Activated T-helper 1 cell treated with anti-CD3 and anti-CD28 coated beads, Interleukin-12 subunit alpha, Interleukin-12 subunit beta, Interleukin-2, Interleukin-4 antibody, amounts not matched to agents 30 ng/mL and 10 ng/mL and 1 ng/mL, durations not matched to agents 14 hours and 24 hours and 36 hours (primary cell): ENCODE measurements at regions not wholly inside any gene's neighbourhood (a gene's known extent, or its start where the extent isn't known, plus 50 kb on each side); places are given as distances from the start of the nearest gene placed in this dataset.
"Not testable (repeated sequence)": the region's sequence is repeated elsewhere in the genome, so short reads cannot be mapped to it uniquely, and the experiment has no call there.

Experiments
- DNase-seq: peaks from one replicate; pipeline ENCODE4 v3.0.0; 2021; ENCODE audit warnings: low spot score
- H3K27ac Mint-ChIP-seq: one replicate; pipeline ENCODE4 v1.8.0; 2021; ENCODE audit warnings: mild to moderate bottlenecking, mixed read lengths
- H3K27me3 Mint-ChIP-seq: one replicate; pipeline ENCODE4 v1.8.0; 2022; ENCODE audit warnings: mild to moderate bottlenecking, moderate library complexity, mixed read lengths; ENCODE audit not compliant: insufficient read depth
- H3K36me3 Mint-ChIP-seq: one replicate; pipeline ENCODE4 v1.8.0; 2021; ENCODE audit warnings: low read depth, mixed read lengths
- H3K4me1 Mint-ChIP-seq: one replicate; pipeline ENCODE4 v1.8.0; 2021; ENCODE audit warnings: low read depth, mixed read lengths
- H3K4me3 Mint-ChIP-seq: one replicate; pipeline ENCODE4 v1.8.0; 2021; ENCODE audit warnings: mild to moderate bottlenecking, moderate library complexity, mixed read lengths
- H3K9me3 Mint-ChIP-seq: one replicate; pipeline ENCODE4 v1.8.0; 2021; ENCODE audit warnings: mixed read lengths
- intact Hi-C: fragments of 100-400 bp; cut with micrococcal nuclease; formaldehyde crosslinking; loops from one replicate; pipeline ENCODE4 v1.15.1; 2024

- H3K36me3 Mint-ChIP-seq, result no peaks in the 10 kb centered on the region
- peaks cover 80% of the 10 kb centered on the region for H3K9me3 Mint-ChIP-seq
- no peak overlapping the region for H3K27ac Mint-ChIP-seq
Observed at GRCh38 chr19:27846944-27847343, 1366.0 kb downstream of the UQCRFS1 start.

GRCh38 chr19:27844261-27844660, 1368.7 kb downstream of the UQCRFS1 start:
- H3K27ac Mint-ChIP-seq, result no peak overlapping the region
- no peaks in the 10 kb centered on the region for H3K36me3 Mint-ChIP-seq
- H3K4me3 Mint-ChIP-seq, result no peak overlapping the region
- peaks cover 75% of the 10 kb centered on the region for H3K9me3 Mint-ChIP-seq
- DNase-seq, result no peak
- H3K4me1 Mint-ChIP-seq, result no peaks in the 10 kb centered on the region
- intact Hi-C loops, result no loop called here
- H3K27me3 Mint-ChIP-seq, result no peaks in the 10 kb centered on the region

More at GRCh38 chr19:27846944-27847343, 1366.0 kb downstream of the UQCRFS1 start:
- intact Hi-C loops, result no loop called here
- Mint-ChIP-seq H3K4me1 (no peaks in the 10 kb centered on the region), H3K4me3 (no peak overlapping the region), H3K27me3 (no peaks in the 10 kb centered on the region)
- DNase-seq, result no peak

GRCh38 chr19:27843861-27844260, 1369.1 kb downstream of the UQCRFS1 start:
- H3K4me3 Mint-ChIP-seq, result no peak overlapping the region
- no peak for DNase-seq
- intact Hi-C loops, result no loop called here
- H3K9me3 Mint-ChIP-seq, result peaks cover 71% of the 10 kb centered on the region
- no peak overlapping the region for H3K27ac Mint-ChIP-seq
- no peaks in the 10 kb centered on the region for H3K4me1 Mint-ChIP-seq
- H3K36me3 Mint-ChIP-seq, result no peaks in the 10 kb centered on the region
- no peaks in the 10 kb centered on the region for H3K27me3 Mint-ChIP-seq

GRCh38 chr19:27833031-27833430, 1379.9 kb downstream of the UQCRFS1 start:
- no peak overlapping the region for H3K27ac Mint-ChIP-seq
- H3K4me3 Mint-ChIP-seq, result no peak overlapping the region
- H3K36me3 Mint-ChIP-seq, result no peaks in the 10 kb centered on the region
- no peaks in the 10 kb centered on the region for H3K27me3 Mint-ChIP-seq
- peaks cover 35% of the 10 kb centered on the region for H3K9me3 Mint-ChIP-seq
- DNase-seq, result no peak
- no peaks in the 10 kb centered on the region for H3K4me1 Mint-ChIP-seq
- intact Hi-C loops, result no loop called here

GRCh38 chr19:27828829-27829228, 1384.1 kb downstream of the UQCRFS1 start:
- H3K27me3 Mint-ChIP-seq, result no peaks in the 10 kb centered on the region
- peaks cover 21% of the 10 kb centered on the region for H3K9me3 Mint-ChIP-seq
- no peak overlapping the region for H3K4me3 Mint-ChIP-seq
- H3K36me3 Mint-ChIP-seq, result no peaks in the 10 kb centered on the region
- no peak overlapping the region for H3K27ac Mint-ChIP-seq
- DNase-seq, result no peak
- no peaks in the 10 kb centered on the region for H3K4me1 Mint-ChIP-seq
- intact Hi-C loops, result no loop called here

- peaks cover 26% of the 10 kb centered on the region for H3K9me3 Mint-ChIP-seq
- intact Hi-C loops, result no loop called here
- H3K4me3 Mint-ChIP-seq, result no peak overlapping the region
- H3K36me3 Mint-ChIP-seq, result no peaks in the 10 kb centered on the region
- no peak overlapping the region for H3K27ac Mint-ChIP-seq
- no peaks in the 10 kb centered on the region for H3K4me1 Mint-ChIP-seq
- H3K27me3 Mint-ChIP-seq, result no peaks in the 10 kb centered on the region
- DNase-seq, result no peak
Observed at GRCh38 chr19:27824108-27824507, 1388.8 kb downstream of the UQCRFS1 start.

- intact Hi-C loops, result no loop called here
- no peak overlapping the region for H3K27ac Mint-ChIP-seq
- peaks cover 35% of the 10 kb centered on the region for H3K9me3 Mint-ChIP-seq
- no peaks in the 10 kb centered on the region for H3K4me1 Mint-ChIP-seq
- H3K4me3 Mint-ChIP-seq, result no peak overlapping the region
- H3K36me3 Mint-ChIP-seq, result no peaks in the 10 kb centered on the region
- no peaks in the 10 kb centered on the region for H3K27me3 Mint-ChIP-seq
- DNase-seq, result no peak
Observed at GRCh38 chr19:27822336-27822735, 1390.6 kb downstream of the UQCRFS1 start.

GRCh38 chr19:27821418-27822018, 1391.4 kb downstream of the UQCRFS1 start:
- intact Hi-C loops, result no loop called here
- peaks cover 39% of the 10 kb centered on the region for H3K9me3 Mint-ChIP-seq
- no peaks in the 10 kb centered on the region for H3K4me1 Mint-ChIP-seq
- no peaks in the 10 kb centered on the region for H3K27me3 Mint-ChIP-seq
- H3K27ac Mint-ChIP-seq, result no peak overlapping the region
- H3K4me3 Mint-ChIP-seq, result no peak overlapping the region
- no peaks in the 10 kb centered on the region for H3K36me3 Mint-ChIP-seq
- DNase-seq, result no peak

GRCh38 chr19:27815985-27816384, 1397.0 kb downstream of the UQCRFS1 start:
- Mint-ChIP-seq H3K27me3 (no peaks in the 10 kb centered on the region), H3K36me3 (no peaks in the 10 kb centered on the region), H3K9me3 (peaks cover 23% of the 10 kb centered on the region), H3K27ac (no peak overlapping the region), H3K4me3 (no peak overlapping the region), H3K4me1 (no peaks in the 10 kb centered on the region)
- intact Hi-C loops, result no loop called here
- no peak for DNase-seq

GRCh38 chr19:27814834-27815233, 1398.1 kb downstream of the UQCRFS1 start:
- H3K27me3 Mint-ChIP-seq, H3K4me1 Mint-ChIP-seq, DNase-seq, intact Hi-C loops, H3K4me3 Mint-ChIP-seq, H3K27ac Mint-ChIP-seq, H3K36me3 Mint-ChIP-seq: not testable (repeated sequence)
- H3K9me3 Mint-ChIP-seq, result peaks cover 18% of the 10 kb centered on the region

GRCh38 chr19:27814274-27814673, 1398.7 kb downstream of the UQCRFS1 start:
- H3K27ac Mint-ChIP-seq, H3K4me1 Mint-ChIP-seq, H3K36me3 Mint-ChIP-seq, H3K27me3 Mint-ChIP-seq, intact Hi-C loops, H3K4me3 Mint-ChIP-seq, DNase-seq: not testable (repeated sequence)
- peaks cover 18% of the 10 kb centered on the region for H3K9me3 Mint-ChIP-seq

GRCh38 chr19:27806471-27807070, 1406.4 kb downstream of the UQCRFS1 start:
- DNase-seq, result no peak
- Mint-ChIP-seq H3K4me3 (no peak overlapping the region), H3K27me3 (no peaks in the 10 kb centered on the region)

GRCh38 chr19:27805848-27806247, 1407.1 kb downstream of the UQCRFS1 start:
- H3K4me3 Mint-ChIP-seq, result no peak overlapping the region
- H3K27me3 Mint-ChIP-seq, result no peaks in the 10 kb centered on the region
- H3K9me3 Mint-ChIP-seq, result no peaks in the 10 kb centered on the region
- no peak for DNase-seq
- intact Hi-C loops, result no loop called here
- H3K27ac Mint-ChIP-seq, result no peak overlapping the region
- H3K36me3 Mint-ChIP-seq, result peaks cover 13% of the 10 kb centered on the region
- H3K4me1 Mint-ChIP-seq, result no peaks in the 10 kb centered on the region

More at GRCh38 chr19:27806471-27807070, 1406.4 kb downstream of the UQCRFS1 start:
- intact Hi-C loops, result no loop called here
- Mint-ChIP-seq H3K4me1 (no peaks in the 10 kb centered on the region), H3K9me3 (no peaks in the 10 kb centered on the region), H3K36me3 (peaks cover 13% of the 10 kb centered on the region), H3K27ac (no peak overlapping the region)

GRCh38 chr19:27802293-27802692, 1410.7 kb downstream of the UQCRFS1 start:
- intact Hi-C loops, H3K27me3 Mint-ChIP-seq, H3K9me3 Mint-ChIP-seq, DNase-seq, H3K4me1 Mint-ChIP-seq, H3K27ac Mint-ChIP-seq, H3K4me3 Mint-ChIP-seq: not testable (repeated sequence)
- peaks cover 31% of the 10 kb centered on the region for H3K36me3 Mint-ChIP-seq
